A673 (cell line): ENCODE measurements at regions not wholly inside any gene's neighbourhood (a gene's known extent, or its start where the extent isn't known, plus 50 kb on each side); places are given as distances from the start of the nearest gene placed in this dataset.

ENCODE experiments used
- EZH2 ChIP-seq: fragments of 200-600 bp; sonication (generic); IDR thresholded peaks from 2 replicates; pipeline ENCODE4 v1.6.1; 2017; ENCODE audit warnings: borderline replicate concordance, low read depth, mild to moderate bottlenecking, mixed read lengths, antibody characterized with exemption, low read length; ENCODE audit not compliant: poor library complexity, severe bottlenecking
- TF ChIP-seq, protein P1 (sequence below): fragments of 300-800, 200-600 bp; sonication (generic); conservative IDR thresholded peaks from 2 replicates; pipeline ENCODE4 v1.5.1; 2017; ENCODE audit warnings: low read depth, mild to moderate bottlenecking, antibody characterized with exemption, low read length, moderate library complexity, mixed read lengths

DNA sequence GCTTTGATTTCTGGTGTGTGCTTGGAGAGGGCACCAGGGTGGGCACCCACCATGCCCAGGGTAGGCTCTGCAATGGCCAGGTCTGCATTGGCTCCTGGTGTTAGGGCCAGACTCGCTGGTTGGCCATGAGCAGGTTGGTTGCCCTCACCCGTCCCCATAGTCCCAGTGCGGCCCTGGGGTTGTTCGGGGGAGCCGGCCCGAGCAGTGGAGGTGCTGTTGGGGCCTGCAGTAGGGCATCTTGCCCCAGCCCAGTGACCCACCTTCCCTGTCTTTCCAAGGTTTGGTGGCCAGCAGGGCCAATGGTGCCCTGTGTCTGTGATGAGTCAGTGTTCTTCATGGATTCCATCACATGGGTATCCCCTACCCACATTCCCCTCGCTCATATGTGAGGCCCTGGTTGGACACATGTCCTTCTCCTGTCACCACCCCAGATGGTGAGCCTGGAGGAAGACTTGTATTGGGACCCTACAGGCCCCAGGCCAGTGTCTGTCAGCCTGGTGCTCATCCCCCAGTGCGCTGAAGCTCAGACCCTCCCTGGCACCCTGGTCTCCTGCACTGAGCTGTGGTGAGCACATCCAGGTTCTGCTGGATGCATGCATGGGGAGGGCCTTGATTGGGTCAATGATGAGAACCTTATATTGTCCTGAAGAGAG is 190.1 kb downstream of the UBE3A start:
- TF ChIP-seq, protein P1, sequence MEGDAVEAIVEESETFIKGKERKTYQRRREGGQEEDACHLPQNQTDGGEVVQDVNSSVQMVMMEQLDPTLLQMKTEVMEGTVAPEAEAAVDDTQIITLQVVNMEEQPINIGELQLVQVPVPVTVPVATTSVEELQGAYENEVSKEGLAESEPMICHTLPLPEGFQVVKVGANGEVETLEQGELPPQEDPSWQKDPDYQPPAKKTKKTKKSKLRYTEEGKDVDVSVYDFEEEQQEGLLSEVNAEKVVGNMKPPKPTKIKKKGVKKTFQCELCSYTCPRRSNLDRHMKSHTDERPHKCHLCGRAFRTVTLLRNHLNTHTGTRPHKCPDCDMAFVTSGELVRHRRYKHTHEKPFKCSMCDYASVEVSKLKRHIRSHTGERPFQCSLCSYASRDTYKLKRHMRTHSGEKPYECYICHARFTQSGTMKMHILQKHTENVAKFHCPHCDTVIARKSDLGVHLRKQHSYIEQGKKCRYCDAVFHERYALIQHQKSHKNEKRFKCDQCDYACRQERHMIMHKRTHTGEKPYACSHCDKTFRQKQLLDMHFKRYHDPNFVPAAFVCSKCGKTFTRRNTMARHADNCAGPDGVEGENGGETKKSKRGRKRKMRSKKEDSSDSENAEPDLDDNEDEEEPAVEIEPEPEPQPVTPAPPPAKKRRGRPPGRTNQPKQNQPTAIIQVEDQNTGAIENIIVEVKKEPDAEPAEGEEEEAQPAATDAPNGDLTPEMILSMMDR = no peak
- TF ChIP-seq EZH2 = no peak
